DOHH2 (cell line): ENCODE measurements at regions not wholly inside any gene's neighbourhood (a gene's known extent, or its start where the extent isn't known, plus 50 kb on each side); places are given as distances from the start of the nearest gene placed in this dataset.

Source experiments
- H3F3A ChIP-seq: fragments of 200-600 bp; sonication (generic), shearing (Covaris generic); 2 replicates; pipeline ENCODE4 v1.6.0; 2016; ENCODE audit warnings: antibody characterized with exemption, mild to moderate bottlenecking; ENCODE audit not compliant: control insufficient read depth, insufficient read depth
- H3K27ac ChIP-seq: fragments of 200-600 bp; sonication (generic); 2 replicates; pipeline ENCODE4 v1.5.1; 2014; ENCODE audit warnings: low read depth, mild to moderate bottlenecking, low read length, moderate library complexity
- H3K27me3 ChIP-seq: fragments of 200-600 bp; sonication (generic); 2 replicates; pipeline ENCODE4 v1.6.1; 2014; ENCODE audit warnings: mild to moderate bottlenecking, low read length, mixed read lengths; ENCODE audit not compliant: control insufficient read depth
- H3K36me3 ChIP-seq: fragments of 200-600 bp; sonication (generic); 2 replicates; pipeline ENCODE4 v1.6.1; 2014; ENCODE audit warnings: mild to moderate bottlenecking, low read length, moderate library complexity, mixed read lengths; ENCODE audit not compliant: control insufficient read depth
- H3K4me1 ChIP-seq: fragments of 200-600 bp; sonication (generic); 2 replicates; pipeline ENCODE4 v1.6.1; 2014; ENCODE audit warnings: mild to moderate bottlenecking, low read length, mixed read lengths; ENCODE audit not compliant: control insufficient read depth
- H3K4me2 ChIP-seq: fragments of 200-600 bp; sonication (generic); 2 replicates; pipeline ENCODE4 v1.6.0; 2014; ENCODE audit warnings: mild to moderate bottlenecking, low read length, moderate library complexity
- H3K4me3 ChIP-seq: fragments of 200-600 bp; sonication (generic); 2 replicates; pipeline ENCODE4 v1.5.1; 2014; ENCODE audit warnings: mild to moderate bottlenecking, low read length, mixed read lengths
- H3K79me2 ChIP-seq: fragments of 200-600 bp; sonication (generic); 2 replicates; pipeline ENCODE4 v1.6.1; 2014; ENCODE audit warnings: mild to moderate bottlenecking, low read length, mixed read lengths; ENCODE audit not compliant: control insufficient read depth
- H3K9me2 ChIP-seq: fragments of 200-600 bp; sonication (generic); replicated peaks from 2 replicates; pipeline ENCODE4 v1.6.1; 2014; ENCODE audit warnings: mild to moderate bottlenecking, low read length, mixed read lengths; ENCODE audit not compliant: control insufficient read depth
- H3K9me3 ChIP-seq: fragments of 200-600 bp; sonication (generic); 2 replicates; pipeline ENCODE4 v1.6.1; 2014; ENCODE audit warnings: antibody characterized with exemption, low read length, mixed read lengths; ENCODE audit not compliant: control insufficient read depth, insufficient read depth
- H4K20me1 ChIP-seq: fragments of 200-600 bp; sonication (generic); 2 replicates; pipeline ENCODE4 v1.6.0; 2014; ENCODE audit warnings: low read depth, mild to moderate bottlenecking, antibody characterized with exemption, low read length, moderate library complexity; ENCODE audit not compliant: control insufficient read depth, insufficient read depth
- EZH2phosphoT487 ChIP-seq: fragments of 200-600 bp; sonication (generic); IDR thresholded peaks from 2 replicates; pipeline ENCODE4 v1.6.1; 2017; ENCODE audit warnings: borderline replicate concordance, mild to moderate bottlenecking, antibody characterized with exemption, low read length, moderate library complexity, mixed read lengths
- TF ChIP-seq, protein P1 (sequence below): fragments of 200-600 bp; sonication (generic); IDR thresholded peaks from one replicate; pipeline ENCODE4 v1.5.1; 2014; ENCODE audit warnings: antibody characterized with exemption, mild to moderate bottlenecking, low read depth, low read length; ENCODE audit not compliant: poor library complexity, severe bottlenecking

DNA sequence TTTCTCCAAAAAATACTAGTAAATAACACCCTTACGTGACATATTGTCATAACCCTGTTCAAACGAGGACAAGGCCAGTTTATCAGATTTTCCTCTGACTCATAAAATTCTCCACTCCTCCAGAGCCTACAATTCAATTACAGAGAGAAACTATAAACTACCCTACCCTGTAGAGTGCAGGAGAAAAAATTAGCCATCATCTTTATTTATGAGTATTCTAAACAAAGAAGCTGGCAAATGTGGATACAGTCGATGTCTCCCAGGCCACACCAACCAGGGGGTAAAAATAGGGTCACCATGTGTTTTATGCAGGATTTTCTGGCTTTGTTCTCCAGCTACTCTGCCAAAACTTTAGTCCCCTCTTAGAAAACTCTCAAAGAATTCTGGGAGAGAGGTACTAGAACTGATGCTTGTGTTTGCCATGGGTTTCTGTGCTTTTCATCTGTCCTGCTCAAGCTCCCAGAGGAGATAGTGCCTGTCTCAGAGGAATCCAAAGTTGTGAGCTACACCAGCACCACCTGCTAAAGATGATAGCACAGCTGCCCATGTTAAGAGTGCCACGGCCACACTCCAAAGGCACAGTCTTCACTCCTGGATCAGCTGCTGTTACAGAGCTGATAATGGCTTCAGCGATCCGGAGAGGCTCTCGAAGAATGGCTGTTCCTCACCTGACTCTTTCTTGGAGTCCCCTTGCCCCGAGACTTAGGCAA is 150.2 kb downstream of the IMPG2 start:
- Histone ChIP-seq H3K27ac (no peak overlapping the region), H3K4me2 (no peak overlapping the region), H4K20me1 (no peaks in the 10 kb centered on the region), H3K9me2 (no peaks in the 10 kb centered on the region), H3F3A (no peaks in the 10 kb centered on the region), H3K79me2 (no peaks in the 10 kb centered on the region), H3K36me3 (no peaks in the 10 kb centered on the region), H3K27me3 (no peaks in the 10 kb centered on the region), H3K4me1 (no peaks in the 10 kb centered on the region), H3K4me3 (no peak overlapping the region), H3K9me3 (no peaks in the 10 kb centered on the region)
- TF ChIP-seq, protein P1, sequence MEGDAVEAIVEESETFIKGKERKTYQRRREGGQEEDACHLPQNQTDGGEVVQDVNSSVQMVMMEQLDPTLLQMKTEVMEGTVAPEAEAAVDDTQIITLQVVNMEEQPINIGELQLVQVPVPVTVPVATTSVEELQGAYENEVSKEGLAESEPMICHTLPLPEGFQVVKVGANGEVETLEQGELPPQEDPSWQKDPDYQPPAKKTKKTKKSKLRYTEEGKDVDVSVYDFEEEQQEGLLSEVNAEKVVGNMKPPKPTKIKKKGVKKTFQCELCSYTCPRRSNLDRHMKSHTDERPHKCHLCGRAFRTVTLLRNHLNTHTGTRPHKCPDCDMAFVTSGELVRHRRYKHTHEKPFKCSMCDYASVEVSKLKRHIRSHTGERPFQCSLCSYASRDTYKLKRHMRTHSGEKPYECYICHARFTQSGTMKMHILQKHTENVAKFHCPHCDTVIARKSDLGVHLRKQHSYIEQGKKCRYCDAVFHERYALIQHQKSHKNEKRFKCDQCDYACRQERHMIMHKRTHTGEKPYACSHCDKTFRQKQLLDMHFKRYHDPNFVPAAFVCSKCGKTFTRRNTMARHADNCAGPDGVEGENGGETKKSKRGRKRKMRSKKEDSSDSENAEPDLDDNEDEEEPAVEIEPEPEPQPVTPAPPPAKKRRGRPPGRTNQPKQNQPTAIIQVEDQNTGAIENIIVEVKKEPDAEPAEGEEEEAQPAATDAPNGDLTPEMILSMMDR, result no peak
- TF ChIP-seq EZH2phosphoT487, result no peak

DNA sequence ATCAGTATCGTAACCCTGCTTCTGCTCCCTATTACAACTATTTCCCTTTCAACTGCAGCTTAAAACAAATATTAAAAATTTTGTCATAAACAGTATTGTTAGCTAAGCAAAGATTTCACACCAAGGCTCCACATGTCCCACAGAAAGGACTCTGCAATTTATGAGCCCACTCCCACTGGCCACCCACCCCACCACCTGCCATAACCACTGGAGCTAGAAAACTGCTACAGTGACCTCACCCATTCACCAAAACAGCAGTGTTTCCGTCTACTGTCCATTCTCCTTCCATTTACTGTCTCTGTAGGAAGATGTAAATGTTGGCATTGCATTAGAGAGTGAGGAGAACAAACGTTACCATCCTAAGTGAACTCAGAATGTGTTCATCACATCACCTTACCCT is 150.9 kb downstream of the IMPG2 start:
- Histone ChIP-seq H3K36me3 (no peaks in the 10 kb centered on the region), H3K9me3 (no peaks in the 10 kb centered on the region), H3K79me2 (no peaks in the 10 kb centered on the region), H3K9me2 (no peaks in the 10 kb centered on the region), H3K4me1 (no peaks in the 10 kb centered on the region), H3K4me3 (no peak overlapping the region), H3K4me2 (no peak overlapping the region), H4K20me1 (no peaks in the 10 kb centered on the region), H3F3A (no peaks in the 10 kb centered on the region), H3K27ac (no peak overlapping the region), H3K27me3 (no peaks in the 10 kb centered on the region)
- TF ChIP-seq, protein P1, result no peak
- TF ChIP-seq EZH2phosphoT487, result no peak

DNA sequence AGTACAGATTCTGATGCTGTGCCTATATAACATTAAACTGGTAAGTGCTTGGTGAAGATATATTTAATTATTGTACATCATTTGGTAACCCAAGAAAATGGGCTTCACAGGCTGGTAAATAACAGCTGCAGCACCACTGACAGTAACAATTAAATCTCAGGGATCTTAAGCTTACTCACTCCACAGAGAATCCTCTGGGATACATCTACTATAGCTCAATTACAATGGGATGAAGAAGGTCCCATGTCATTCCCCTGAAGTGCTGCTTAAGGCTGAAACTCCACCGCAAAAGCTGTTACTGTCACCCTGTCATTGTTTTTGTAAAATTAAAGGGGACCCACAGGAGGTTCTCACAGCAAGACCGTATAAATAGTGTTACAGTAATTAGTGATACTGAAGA is 153.0 kb downstream of the IMPG2 start:
- H3K27me3 ChIP-seq, result no peaks in the 10 kb centered on the region
- H3K36me3 ChIP-seq, result no peaks in the 10 kb centered on the region
- no peaks in the 10 kb centered on the region for H3K4me1 ChIP-seq
- no peak overlapping the region for H3K27ac ChIP-seq
- no peak for TF ChIP-seq EZH2phosphoT487
- TF ChIP-seq, protein P1, result no peak
- no peaks in the 10 kb centered on the region for H3K9me3 ChIP-seq
- H3F3A ChIP-seq, result no peaks in the 10 kb centered on the region
- H3K4me2 ChIP-seq, result no peak overlapping the region
- H3K79me2 ChIP-seq, result no peaks in the 10 kb centered on the region
- H4K20me1 ChIP-seq, result no peaks in the 10 kb centered on the region
- H3K9me2 ChIP-seq, result no peaks in the 10 kb centered on the region
- no peak overlapping the region for H3K4me3 ChIP-seq
